ENCODE measurements at regions not wholly inside any gene's neighbourhood (a gene's known extent, or its start where the extent isn't known, plus 50 kb on each side); places are given as distances from the start of the nearest gene placed in this dataset.

- no peak overlapping the region for H3K27ac ChIP-seq
- no peaks in the 10 kb centered on the region for H3K36me3 ChIP-seq (replicated peaks)
- TF ChIP-seq, protein P1, sequence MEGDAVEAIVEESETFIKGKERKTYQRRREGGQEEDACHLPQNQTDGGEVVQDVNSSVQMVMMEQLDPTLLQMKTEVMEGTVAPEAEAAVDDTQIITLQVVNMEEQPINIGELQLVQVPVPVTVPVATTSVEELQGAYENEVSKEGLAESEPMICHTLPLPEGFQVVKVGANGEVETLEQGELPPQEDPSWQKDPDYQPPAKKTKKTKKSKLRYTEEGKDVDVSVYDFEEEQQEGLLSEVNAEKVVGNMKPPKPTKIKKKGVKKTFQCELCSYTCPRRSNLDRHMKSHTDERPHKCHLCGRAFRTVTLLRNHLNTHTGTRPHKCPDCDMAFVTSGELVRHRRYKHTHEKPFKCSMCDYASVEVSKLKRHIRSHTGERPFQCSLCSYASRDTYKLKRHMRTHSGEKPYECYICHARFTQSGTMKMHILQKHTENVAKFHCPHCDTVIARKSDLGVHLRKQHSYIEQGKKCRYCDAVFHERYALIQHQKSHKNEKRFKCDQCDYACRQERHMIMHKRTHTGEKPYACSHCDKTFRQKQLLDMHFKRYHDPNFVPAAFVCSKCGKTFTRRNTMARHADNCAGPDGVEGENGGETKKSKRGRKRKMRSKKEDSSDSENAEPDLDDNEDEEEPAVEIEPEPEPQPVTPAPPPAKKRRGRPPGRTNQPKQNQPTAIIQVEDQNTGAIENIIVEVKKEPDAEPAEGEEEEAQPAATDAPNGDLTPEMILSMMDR (IDR thresholded peaks at IDR 0.05; ENCODE audit: low read depth, low read length, missing control alignments), result no peak
- in situ Hi-C loops (cut with HindIII; ENCODE audit: low pct_ligation_motif_present, low sequenced_read_pairs), result no loop called here
- H3K27me3 ChIP-seq (replicated peaks), result no peaks in the 10 kb centered on the region
- no peak overlapping the region for H3K4me3 ChIP-seq (ENCODE audit: low read depth, low read length)
- DNase-seq, result no peak
Observed at GRCh38 chr1:99177465-99177864, 86.8 kb upstream of the PLPPR4 start.

DNA sequence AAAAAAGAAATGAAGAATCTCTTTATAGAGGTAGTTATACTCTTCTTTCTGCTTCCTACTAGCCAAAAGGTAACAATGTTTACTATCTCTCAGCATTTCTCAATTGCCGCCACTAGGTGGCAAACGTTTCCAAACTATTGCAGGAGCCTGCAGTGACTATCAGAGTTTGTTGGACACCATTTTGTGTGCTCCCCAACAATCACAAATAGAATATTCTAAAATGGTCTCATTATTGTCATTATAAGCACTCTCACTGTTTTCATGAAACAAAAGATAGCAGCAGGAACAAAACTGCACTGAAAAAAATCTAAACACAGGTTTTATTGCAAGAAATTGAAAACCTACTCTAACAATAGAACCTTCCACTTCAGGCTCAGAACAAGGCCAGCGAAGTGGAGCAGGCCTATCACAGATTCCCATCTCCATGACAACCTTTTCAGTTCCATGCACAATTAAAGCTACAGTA lies 83.9 kb upstream of the PLPPR4 start:
- TF ChIP-seq, protein P1 (IDR thresholded peaks at IDR 0.05; ENCODE audit: low read depth, low read length, missing control alignments), result peak; percentile 76
- no peaks in the 10 kb centered on the region for H3K27me3 ChIP-seq (replicated peaks)
- no peaks in the 10 kb centered on the region for H3K36me3 ChIP-seq (replicated peaks)
- H3K27ac ChIP-seq, result no peak overlapping the region
- no peak overlapping the region for H3K4me3 ChIP-seq (ENCODE audit: low read depth, low read length)
- peak; percentile 75 for DNase-seq
- in situ Hi-C loops (cut with HindIII; ENCODE audit: low pct_ligation_motif_present, low sequenced_read_pairs), result no loop called here

DNA sequence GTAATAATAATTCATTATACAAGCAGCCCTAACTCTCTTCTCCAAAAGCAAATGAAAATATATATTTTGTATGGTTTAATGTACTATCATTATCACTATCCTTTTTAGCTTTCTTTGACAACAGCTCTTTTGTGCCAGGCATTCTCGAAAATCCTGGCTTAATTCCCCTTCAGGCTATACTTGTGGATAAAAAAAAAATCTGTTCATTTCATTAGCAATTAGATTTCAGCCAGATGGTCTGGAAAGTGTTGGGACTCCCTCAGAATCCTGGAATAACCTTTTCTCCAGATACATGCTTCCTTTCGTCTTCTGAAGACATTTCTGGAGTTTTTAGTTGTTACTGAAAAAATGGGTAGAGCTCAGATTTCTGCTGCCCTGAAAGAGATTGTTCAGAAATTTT lies 83.4 kb upstream of the PLPPR4 start:
- H3K36me3 ChIP-seq (replicated peaks), result no peaks in the 10 kb centered on the region
- H3K27ac ChIP-seq, result no peak overlapping the region
- TF ChIP-seq, protein P1 (IDR thresholded peaks at IDR 0.05; ENCODE audit: low read depth, low read length, missing control alignments), result no peak
- no peak for DNase-seq
- H3K4me3 ChIP-seq (ENCODE audit: low read depth, low read length), result no peak overlapping the region
- in situ Hi-C loops (cut with HindIII; ENCODE audit: low pct_ligation_motif_present, low sequenced_read_pairs), result no loop called here
- H3K27me3 ChIP-seq (replicated peaks), result no peaks in the 10 kb centered on the region

DNA sequence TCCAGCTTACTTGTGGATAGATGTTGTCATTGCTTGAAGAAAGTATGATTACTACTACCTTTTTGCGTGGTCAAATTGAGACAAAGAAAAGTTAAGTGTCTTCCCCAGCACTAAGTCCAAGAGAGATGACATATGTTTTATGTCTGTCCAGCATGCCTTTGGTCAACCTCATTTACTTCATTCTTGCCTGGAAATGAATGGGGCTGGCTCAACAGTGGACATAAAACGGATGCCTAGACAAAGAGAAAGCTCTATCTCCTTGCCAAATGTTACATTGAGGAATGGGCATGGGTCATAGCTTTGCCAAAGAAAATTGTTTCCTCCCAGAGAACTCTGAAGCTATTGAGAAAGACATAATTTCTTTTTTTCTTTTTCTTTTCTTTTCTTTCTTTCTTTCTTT lies 82.4 kb upstream of the PLPPR4 start:
- Histone ChIP-seq H3K4me3 (ENCODE audit: low read depth, low read length) (no peak overlapping the region), H3K27ac (no peak overlapping the region), H3K27me3 (replicated peaks) (no peaks in the 10 kb centered on the region), H3K36me3 (replicated peaks) (no peaks in the 10 kb centered on the region)
- no peak for DNase-seq
- in situ Hi-C loops (cut with HindIII; ENCODE audit: low pct_ligation_motif_present, low sequenced_read_pairs), result no loop called here
- TF ChIP-seq, protein P1 (IDR thresholded peaks at IDR 0.05; ENCODE audit: low read depth, low read length, missing control alignments), result no peak

DNA sequence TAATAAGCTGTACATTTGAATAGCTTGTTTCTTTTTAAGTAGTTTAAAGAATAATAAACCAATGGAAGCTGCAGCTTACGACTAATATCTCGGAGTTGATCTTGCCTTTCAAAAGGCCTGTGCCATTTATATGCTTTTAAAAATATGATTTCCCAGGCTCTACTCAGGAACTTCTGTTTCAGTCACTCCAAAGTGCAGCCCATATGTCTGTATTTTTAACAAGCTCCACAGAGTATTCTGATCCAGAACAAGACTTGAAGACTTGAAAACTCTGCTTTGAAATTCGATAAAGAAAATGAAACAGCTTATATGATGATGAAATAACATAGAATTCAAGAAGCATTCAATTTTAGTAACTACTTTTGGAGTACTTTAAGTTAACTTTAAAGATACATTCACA lies 79.1 kb upstream of the PLPPR4 start:
- Histone ChIP-seq H3K27me3 (replicated peaks) (no peaks in the 10 kb centered on the region), H3K27ac (no peak overlapping the region), H3K36me3 (replicated peaks) (no peaks in the 10 kb centered on the region), H3K4me3 (ENCODE audit: low read depth, low read length) (no peak overlapping the region)
- TF ChIP-seq, protein P1 (IDR thresholded peaks at IDR 0.05; ENCODE audit: low read depth, low read length, missing control alignments), result no peak
- no peak for DNase-seq
- in situ Hi-C loops (cut with HindIII; ENCODE audit: low pct_ligation_motif_present, low sequenced_read_pairs), result no loop called here

DNA sequence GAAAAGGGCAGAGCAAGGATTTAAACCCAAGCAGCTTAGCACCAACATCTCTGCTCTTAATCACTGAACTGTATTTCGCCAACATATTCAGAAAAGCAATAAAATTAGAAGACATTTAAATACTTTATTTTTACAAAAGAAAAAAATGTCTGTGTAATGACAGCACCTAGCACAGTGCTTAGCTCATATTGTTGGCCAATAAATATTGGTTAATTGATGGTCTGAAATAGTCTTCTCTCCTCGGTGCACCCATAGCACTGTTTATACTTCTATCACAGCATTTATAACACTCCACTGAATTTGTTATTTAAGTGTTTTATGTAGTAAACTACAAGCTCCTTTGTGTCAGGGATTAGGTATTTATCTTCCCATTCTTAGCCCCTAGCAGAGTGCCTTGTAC lies 70.9 kb upstream of the PLPPR4 start:
- TF ChIP-seq, protein P1 (IDR thresholded peaks at IDR 0.05; ENCODE audit: low read depth, low read length, missing control alignments), result no peak
- in situ Hi-C loops (cut with HindIII; ENCODE audit: low pct_ligation_motif_present, low sequenced_read_pairs), result no loop called here
- Histone ChIP-seq H3K27ac (no peak overlapping the region), H3K4me3 (ENCODE audit: low read depth, low read length) (no peak overlapping the region), H3K27me3 (replicated peaks) (no peaks in the 10 kb centered on the region), H3K36me3 (replicated peaks) (no peaks in the 10 kb centered on the region)
- no peak for DNase-seq

Measured in brain microvascular endothelial cell (primary cell).